ENCODE measurements at regions not wholly inside any gene's neighbourhood (a gene's known extent, or its start where the extent isn't known, plus 50 kb on each side); places are given as distances from the start of the nearest gene placed in this dataset.

GRCh38 chr2:153584244-153584643 is 105.7 kb upstream of the RPRM start:
- no peak for TF ChIP-seq CTCF (IDR thresholded peaks at IDR 0.05)
- no peak for TF ChIP-seq EP300 (IDR thresholded peaks at IDR 0.05)
- no peak for TF ChIP-seq POLR2A (IDR thresholded peaks at IDR 0.05)
